CD14-positive monocyte (primary cell): ENCODE measurements at regions not wholly inside any gene's neighbourhood (a gene's known extent, or its start where the extent isn't known, plus 50 kb on each side); places are given as distances from the start of the nearest gene placed in this dataset.

Source experiments
- DNase-seq, 3 donors: peaks; one replicate each; pipeline ENCODE4 v3.0.0-alpha.2; 2011 to 2022
- H2AFZ ChIP-seq: 2 replicates; pipeline ENCODE4 v1.6.0; 2012; ENCODE audit warnings: mild to moderate bottlenecking, low read depth, low read length, inconsistent platforms; ENCODE audit not compliant: insufficient read depth, poor library complexity, severe bottlenecking
- H3K27ac ChIP-seq, 2 donors: 1 replicate in 1 of 2; 2 replicates in 1 of 2; pipeline ENCODE4 v1.5.1; 2012 to 2013; ENCODE audit warnings: low read length in 2 of 2, control low read depth in 1 of 2, inconsistent platforms in 1 of 2, low read depth in 1 of 2, mild to moderate bottlenecking in 1 of 2
- H3K27me3 ChIP-seq, 2 donors: one replicate each; pipeline versions ENCODE4 v1.6.0 to v1.6.1; 2011 to 2013; ENCODE audit warnings: low read length in 2 of 2; ENCODE audit not compliant: control insufficient read depth in 2 of 2, insufficient read depth in 2 of 2
- H3K36me3 ChIP-seq, 2 donors: replicated peaks in 1 of 2; 1 replicate in 1 of 2; 2 replicates in 1 of 2; pipeline versions ENCODE4 v1.5.1 to v1.6.1; 2012 to 2013; ENCODE audit warnings: low read length in 2 of 2, control low read depth in 1 of 2, inconsistent platforms in 1 of 2, mild to moderate bottlenecking in 1 of 2; ENCODE audit not compliant: insufficient read depth in 2 of 2, control insufficient read depth in 1 of 2
- H3K4me1 ChIP-seq, 2 donors: 1 replicate in 1 of 2; 2 replicates in 1 of 2; pipeline versions ENCODE4 v1.5.1 to v1.6.1; 2012 to 2013; ENCODE audit warnings: low read length in 2 of 2, control low read depth in 1 of 2, inconsistent platforms in 1 of 2, mild to moderate bottlenecking in 1 of 2, moderate library complexity in 1 of 2; ENCODE audit not compliant: insufficient read depth in 2 of 2, control insufficient read depth in 1 of 2
- H3K4me2 ChIP-seq: replicated peaks from 2 replicates; pipeline ENCODE3; 2012; ENCODE audit warnings: low read length, moderate library complexity, mild to moderate bottlenecking; ENCODE audit not compliant: poor library complexity, severe bottlenecking; ENCODE audit errors: extremely low read depth
- H3K4me3 ChIP-seq, 3 experiments: fragments of 200-600 bp in 1 of 3; sonication (generic) in 1 of 3; replicated peaks in 1 of 3; 1 replicate in 2 of 3; 2 replicates in 1 of 3; pipeline ENCODE4 v1.5.1; 2011 to 2013; ENCODE audit warnings: low read length in 3 of 3, mild to moderate bottlenecking in 3 of 3, control low read depth in 2 of 3, low read depth in 2 of 3, inconsistent platforms in 1 of 3, moderate library complexity in 1 of 3
- H3K79me2 ChIP-seq: 2 replicates; pipeline ENCODE4 v1.6.0; 2012; ENCODE audit warnings: mild to moderate bottlenecking, control low read depth, inconsistent platforms, low read length, moderate library complexity; ENCODE audit not compliant: insufficient read depth
- H3K9ac ChIP-seq: 2 replicates; pipeline ENCODE4 v1.6.0; 2017; ENCODE audit warnings: low read length, mild to moderate bottlenecking; ENCODE audit not compliant: insufficient read depth, poor library complexity, severe bottlenecking
- H3K9me3 ChIP-seq, 2 donors: replicated peaks in 1 of 2; 1 replicate in 1 of 2; 2 replicates in 1 of 2; pipeline versions ENCODE4 v1.5.1 to v1.6.1; 2012 to 2013; ENCODE audit warnings: low read length in 2 of 2, control low read depth in 1 of 2; ENCODE audit not compliant: control insufficient read depth in 1 of 2, insufficient read depth in 1 of 2
- H4K20me1 ChIP-seq: 2 replicates; pipeline ENCODE4 v1.6.0; 2012; ENCODE audit warnings: mild to moderate bottlenecking, low read length, control low read depth, moderate library complexity; ENCODE audit not compliant: insufficient read depth
- H3K27ac Mint-ChIP-seq, 7 donors: one replicate each; pipeline ENCODE4 v1.8.0; 2020; ENCODE audit warnings: mild to moderate bottlenecking in 7 of 7, mixed read lengths in 7 of 7, moderate library complexity in 6 of 7, inconsistent platforms in 2 of 7
- H3K27me3 Mint-ChIP-seq, 3 donors: one replicate each; pipeline ENCODE4 v1.8.0; 2021 to 2022; ENCODE audit warnings: low read depth in 3 of 3, mild to moderate bottlenecking in 3 of 3, mixed read lengths in 3 of 3, moderate library complexity in 3 of 3, inconsistent platforms in 1 of 3
- H3K36me3 Mint-ChIP-seq, 2 donors: one replicate each; pipeline ENCODE4 v1.8.0; 2020; ENCODE audit warnings: mixed read lengths in 2 of 2, inconsistent platforms in 1 of 2, mild to moderate bottlenecking in 1 of 2
- H3K4me1 Mint-ChIP-seq: one replicate; pipeline ENCODE4 v1.8.0; 2020; ENCODE audit warnings: mild to moderate bottlenecking, mixed read lengths
- H3K4me3 Mint-ChIP-seq, 2 donors: one replicate each; pipeline ENCODE4 v1.8.0; 2020; ENCODE audit warnings: mild to moderate bottlenecking in 2 of 2, mixed read lengths in 2 of 2, moderate library complexity in 1 of 2
- H3K9me3 Mint-ChIP-seq, 7 donors: one replicate each; pipeline ENCODE4 v1.8.0; 2020 to 2022; ENCODE audit warnings: mixed read lengths in 7 of 7, mild to moderate bottlenecking in 6 of 7, moderate library complexity in 6 of 7, inconsistent platforms in 2 of 7
- CTCF ChIP-seq: fragments of 200-600 bp; IDR thresholded peaks from one replicate; pipeline ENCODE4 v1.8.0; 2022; ENCODE audit warnings: antibody characterized with exemption, mild to moderate bottlenecking
- WGBS: methylation state at CpG from one replicate; pipeline ENCODE4 v1.1.5; 2013; ENCODE audit warnings: missing lambda C conversion rate; ENCODE audit not compliant: insufficient coverage; 5-methylcytosine and 5-hydroxymethylcytosine counted together
- intact Hi-C, 2 donors: fragments of 100-400 bp; cut with micrococcal nuclease; formaldehyde crosslinking; loops; one replicate each; pipeline versions ENCODE4 v1.15.0 to v1.15.1; 2023

GRCh38 chr9:16028548-16028947 lies 475.7 kb downstream of the CCDC171 start:
- 70% methylated on average over 2 of the region's 2 CpGs for WGBS
- H3K9me3 ChIP-seq = no peaks in the 10 kb centered on the region
- Mint-ChIP-seq H3K36me3 (no peaks in the 10 kb centered on the region), H3K9me3 (peaks cover 0 to 11% (median 3%) of the 10 kb centered on the region in 7 donors), H3K4me1 (peaks cover 6% of the 10 kb centered on the region), H3K4me3 (no peak overlapping the region), H3K27ac (no peak overlapping the region), H3K27me3 (peaks cover 2 to 8% (median 4%) of the 10 kb centered on the region in 3 donors)
- no peak for DNase-seq
- no peak for TF ChIP-seq CTCF
- no peaks in the 10 kb centered on the region for H3K27me3 ChIP-seq
- H2AFZ ChIP-seq = no peak overlapping the region
- intact Hi-C loops = no loop called here
- no peaks in the 10 kb centered on the region for H4K20me1 ChIP-seq
- H3K27ac ChIP-seq = no peak overlapping the region
- H3K4me2 ChIP-seq = no peak overlapping the region
- no peak overlapping the region for H3K4me3 ChIP-seq
- no peak overlapping the region for H3K9ac ChIP-seq
- no peaks in the 10 kb centered on the region for H3K79me2 ChIP-seq
- no peaks in the 10 kb centered on the region for H3K4me1 ChIP-seq
- H3K36me3 ChIP-seq = no peaks in the 10 kb centered on the region

- Histone ChIP-seq H3K9me3 (no peaks in the 10 kb centered on the region), H3K4me1 (no peaks in the 10 kb centered on the region), H3K4me2 (no peak overlapping the region), H4K20me1 (no peaks in the 10 kb centered on the region), H2AFZ (no peak overlapping the region), H3K27ac (no peak overlapping the region), H3K79me2 (no peaks in the 10 kb centered on the region), H3K27me3 (no peaks in the 10 kb centered on the region), H3K36me3 (no peaks in the 10 kb centered on the region), H3K4me3 (no peak overlapping the region), H3K9ac (no peak overlapping the region)
- WGBS = 100% methylated on average over 1 of the region's 7 CpGs
- Mint-ChIP-seq H3K36me3 (no peaks in the 10 kb centered on the region), H3K9me3 (peaks cover 0 to 11% (median 3%) of the 10 kb centered on the region in 7 donors), H3K27me3 (peaks cover 2 to 8% (median 4%) of the 10 kb centered on the region in 3 donors), H3K4me1 (peaks cover 6% of the 10 kb centered on the region), H3K4me3 (no peak overlapping the region), H3K27ac (no peak overlapping the region)
- no peak for TF ChIP-seq CTCF
- no peak for DNase-seq
- intact Hi-C loops = no loop called here
These were observed 476.3 kb downstream of the CCDC171 start for GRCh38 chr9:16029046-16029615.
